ENCODE measurements at regions not wholly inside any gene's neighbourhood (a gene's known extent, or its start where the extent isn't known, plus 50 kb on each side); places are given as distances from the start of the nearest gene placed in this dataset.

DNA sequence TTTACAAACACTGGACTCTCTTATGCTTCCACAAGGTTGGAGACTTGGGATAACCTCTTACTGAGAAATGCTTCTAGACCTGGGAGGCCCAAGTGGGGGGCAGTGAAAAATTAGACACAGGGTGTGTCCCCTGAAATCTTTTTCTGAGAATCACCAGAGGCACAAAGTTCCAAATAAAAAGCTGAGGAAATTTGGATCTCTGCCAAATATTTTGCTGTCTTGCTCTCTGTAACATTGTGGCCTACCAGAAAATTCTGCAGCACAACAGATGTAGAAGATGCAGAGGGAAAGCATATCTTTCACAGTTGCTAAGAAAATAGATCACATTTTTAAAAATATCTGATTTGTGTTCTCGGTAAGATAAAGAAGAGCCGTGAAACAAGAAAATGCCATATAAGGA is 849.4 kb downstream of the CCSER2 start:
- ATAC-seq (ENCODE audit: low FRiP score), result no peak
- TF ChIP-seq, protein P1, sequence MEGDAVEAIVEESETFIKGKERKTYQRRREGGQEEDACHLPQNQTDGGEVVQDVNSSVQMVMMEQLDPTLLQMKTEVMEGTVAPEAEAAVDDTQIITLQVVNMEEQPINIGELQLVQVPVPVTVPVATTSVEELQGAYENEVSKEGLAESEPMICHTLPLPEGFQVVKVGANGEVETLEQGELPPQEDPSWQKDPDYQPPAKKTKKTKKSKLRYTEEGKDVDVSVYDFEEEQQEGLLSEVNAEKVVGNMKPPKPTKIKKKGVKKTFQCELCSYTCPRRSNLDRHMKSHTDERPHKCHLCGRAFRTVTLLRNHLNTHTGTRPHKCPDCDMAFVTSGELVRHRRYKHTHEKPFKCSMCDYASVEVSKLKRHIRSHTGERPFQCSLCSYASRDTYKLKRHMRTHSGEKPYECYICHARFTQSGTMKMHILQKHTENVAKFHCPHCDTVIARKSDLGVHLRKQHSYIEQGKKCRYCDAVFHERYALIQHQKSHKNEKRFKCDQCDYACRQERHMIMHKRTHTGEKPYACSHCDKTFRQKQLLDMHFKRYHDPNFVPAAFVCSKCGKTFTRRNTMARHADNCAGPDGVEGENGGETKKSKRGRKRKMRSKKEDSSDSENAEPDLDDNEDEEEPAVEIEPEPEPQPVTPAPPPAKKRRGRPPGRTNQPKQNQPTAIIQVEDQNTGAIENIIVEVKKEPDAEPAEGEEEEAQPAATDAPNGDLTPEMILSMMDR (IDR thresholded peaks at IDR 0.05), result no peak
- no peak for DNase-seq (ENCODE audit: low spot score)

DNA sequence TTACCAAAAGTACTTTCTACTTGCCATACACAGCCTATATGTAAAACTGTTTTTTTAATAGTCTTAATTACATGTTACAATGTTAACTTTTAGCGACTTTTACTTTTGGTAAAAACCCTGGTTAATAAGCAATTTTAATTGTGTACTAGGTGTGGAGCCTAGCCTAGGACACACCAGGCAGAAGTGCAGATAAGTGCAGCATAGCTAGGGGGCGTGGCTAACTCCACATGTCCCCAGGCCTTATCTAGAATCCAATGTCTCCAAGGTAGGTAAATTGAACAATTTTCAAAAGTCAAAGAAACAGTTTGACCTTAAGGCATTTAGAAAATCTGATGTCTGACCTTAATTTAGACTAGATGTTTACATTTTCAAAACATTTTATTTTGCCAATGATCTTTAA is 858.7 kb downstream of the CCSER2 start:
- no peak for ATAC-seq (ENCODE audit: low FRiP score)
- no peak for DNase-seq (ENCODE audit: low spot score)
- TF ChIP-seq, protein P1 (IDR thresholded peaks at IDR 0.05), result no peak

DNA sequence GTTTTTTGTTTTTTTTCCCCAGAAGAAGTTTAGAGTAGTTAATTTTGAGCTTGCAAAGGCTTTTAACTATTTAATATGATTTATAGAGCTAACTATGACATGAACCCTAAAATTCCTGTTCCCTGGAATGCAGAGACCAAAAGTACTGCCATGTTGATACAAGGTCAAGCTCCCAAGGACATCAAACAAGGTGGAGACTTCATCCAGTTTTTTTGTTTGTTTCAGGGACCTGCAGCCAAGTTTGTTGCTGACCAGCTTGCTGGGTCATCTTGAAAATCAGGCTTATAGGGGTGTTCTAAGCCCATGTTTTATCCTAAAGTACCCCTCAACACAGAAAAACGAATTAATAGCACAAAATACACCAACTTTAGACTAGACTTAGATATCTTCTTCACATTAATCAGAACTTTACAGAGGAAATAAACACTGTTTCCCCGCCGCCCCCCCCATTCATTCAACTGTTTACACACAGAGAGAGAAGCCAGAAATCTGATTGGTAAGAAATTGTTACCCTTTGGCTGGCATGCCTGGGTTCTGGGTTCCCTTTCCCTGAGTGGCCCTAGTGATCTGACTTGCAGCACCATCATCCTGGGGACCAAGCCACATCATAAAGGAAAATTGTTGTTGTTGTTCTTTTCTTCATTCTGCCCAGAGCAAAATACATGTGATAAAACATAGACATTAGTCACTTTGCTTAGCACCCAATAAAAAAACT is 860.5 kb downstream of the CCSER2 start:
- TF ChIP-seq, protein P1 (IDR thresholded peaks at IDR 0.05), result no peak
- DNase-seq (ENCODE audit: low spot score) (no peak), ATAC-seq (ENCODE audit: low FRiP score) (no peak)

DNA sequence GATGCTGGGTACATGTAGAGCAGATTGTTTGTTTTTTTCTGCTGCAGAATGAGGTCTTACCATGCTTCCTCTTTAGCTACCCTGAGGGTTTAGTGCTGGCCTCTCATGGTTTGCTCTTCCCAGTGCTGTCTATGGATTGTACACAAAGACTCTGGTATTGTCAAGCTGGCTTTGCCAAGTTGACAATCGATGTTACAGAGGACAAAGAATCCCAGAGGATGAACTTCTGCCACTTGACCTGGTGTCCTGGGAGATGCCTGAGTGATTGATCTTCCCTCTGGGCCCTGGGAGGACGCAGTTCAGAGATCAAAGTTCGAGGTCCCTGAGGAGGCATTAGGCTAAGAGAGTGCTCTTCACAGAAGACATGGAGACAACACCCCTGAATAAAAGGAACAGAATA is 865.4 kb downstream of the CCSER2 start:
- no peak for DNase-seq (ENCODE audit: low spot score)
- TF ChIP-seq, protein P1 (IDR thresholded peaks at IDR 0.05), result no peak
- no peak for ATAC-seq (ENCODE audit: low FRiP score)

DNA sequence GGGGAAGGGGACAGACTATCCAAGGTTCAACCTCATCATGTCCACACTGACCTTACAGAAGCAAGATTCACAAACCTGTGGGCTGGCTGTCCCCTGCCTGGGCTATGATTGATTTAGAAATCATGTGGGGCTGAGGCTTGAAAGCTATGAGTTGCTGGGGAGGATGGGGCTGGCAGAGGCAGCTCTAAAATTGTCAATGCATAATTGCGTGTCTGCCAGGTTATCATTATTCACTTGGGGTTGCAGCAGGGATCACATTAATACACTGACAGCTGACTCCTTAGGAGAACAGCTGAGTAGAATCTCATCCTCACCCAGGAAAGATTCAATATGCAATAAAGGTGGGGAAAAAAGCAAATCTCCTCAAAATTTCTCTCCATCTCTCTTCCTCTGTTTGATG is 866.3 kb downstream of the CCSER2 start:
- no peak for DNase-seq (ENCODE audit: low spot score)
- no peak for ATAC-seq (ENCODE audit: low FRiP score)
- TF ChIP-seq, protein P1 (IDR thresholded peaks at IDR 0.05), result no peak

DNA sequence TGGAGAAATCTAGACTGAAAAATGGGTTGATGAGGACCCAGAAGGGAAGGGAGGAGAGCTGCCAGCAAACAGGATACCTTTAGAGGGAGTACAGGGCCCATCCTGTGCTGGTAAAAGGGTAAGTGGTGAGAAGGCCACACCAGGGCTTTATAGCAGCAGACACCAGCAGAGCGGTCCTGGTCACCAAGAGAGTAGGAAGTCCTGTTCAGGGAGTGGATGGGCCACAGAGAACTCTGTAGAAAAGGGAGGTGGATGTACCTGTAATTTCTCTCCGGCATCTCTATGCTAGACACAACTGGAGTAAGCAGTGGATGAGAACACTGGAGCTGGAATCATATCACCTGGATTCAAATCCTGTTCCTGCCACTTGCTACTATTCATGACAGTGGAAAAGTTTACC is 867.2 kb downstream of the CCSER2 start:
- no peak for DNase-seq (ENCODE audit: low spot score)
- no peak for ATAC-seq (ENCODE audit: low FRiP score)

DNA sequence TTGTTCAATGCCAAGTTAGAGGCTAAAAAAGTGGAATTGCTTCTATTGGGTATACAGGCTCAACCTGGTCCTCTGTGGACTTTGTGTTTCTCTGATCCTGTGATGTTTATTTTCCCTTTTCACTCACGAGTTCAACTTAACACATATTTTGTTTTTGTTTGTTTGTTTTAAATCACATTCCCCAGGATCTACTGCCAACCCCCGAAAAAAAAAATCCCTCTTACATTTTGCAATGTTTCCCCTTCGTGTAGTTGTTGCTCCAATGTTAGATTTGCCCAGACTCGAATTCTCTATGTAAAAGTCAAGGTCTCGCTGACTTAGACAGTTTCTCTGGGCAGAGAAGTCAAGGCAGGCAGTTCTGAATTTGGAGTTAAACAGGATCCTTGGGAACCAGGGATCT is 876.4 kb downstream of the CCSER2 start:
- ATAC-seq (ENCODE audit: low FRiP score) (no peak), DNase-seq (ENCODE audit: low spot score) (no peak)
- TF ChIP-seq, protein P1 (IDR thresholded peaks at IDR 0.05), result no peak

More for the DNA sequence above, 867.2 kb downstream of the CCSER2 start:
- TF ChIP-seq, protein P1 (IDR thresholded peaks at IDR 0.05), result no peak
